ENCODE measurements at regions not wholly inside any gene's neighbourhood (a gene's known extent, or its start where the extent isn't known, plus 50 kb on each side); places are given as distances from the start of the nearest gene placed in this dataset.

DNA sequence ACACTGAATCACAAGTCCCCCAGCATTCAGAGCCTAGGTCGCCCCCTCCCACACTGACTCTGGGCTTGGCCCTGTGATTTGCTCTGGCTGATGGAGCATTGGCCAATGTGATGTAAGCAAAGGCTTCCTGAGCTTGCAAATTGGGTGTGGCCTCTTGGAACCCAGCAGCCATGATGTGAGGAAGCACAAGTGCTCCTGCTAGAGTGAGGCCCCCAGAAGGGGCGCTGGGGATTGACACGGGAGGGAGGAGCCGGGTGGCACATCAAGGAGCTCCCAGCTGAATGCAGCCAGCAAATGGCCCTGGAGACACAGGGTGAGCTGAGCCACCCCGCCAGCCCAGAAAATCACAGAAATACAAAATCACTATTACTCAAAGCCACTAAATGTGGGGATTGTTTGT lies 308.5 kb downstream of the C16orf95 start:
- no peaks in the 10 kb centered on the region for H3K4me1 Mint-ChIP-seq
- peaks cover 11% of the 10 kb centered on the region for H3K9me3 Mint-ChIP-seq
- no peak overlapping the region for H3K4me3 Mint-ChIP-seq
- H3K36me3 Mint-ChIP-seq: no peaks in the 10 kb centered on the region
- no peak overlapping the region for H3K27ac Mint-ChIP-seq
- TF ChIP-seq, protein P1, sequence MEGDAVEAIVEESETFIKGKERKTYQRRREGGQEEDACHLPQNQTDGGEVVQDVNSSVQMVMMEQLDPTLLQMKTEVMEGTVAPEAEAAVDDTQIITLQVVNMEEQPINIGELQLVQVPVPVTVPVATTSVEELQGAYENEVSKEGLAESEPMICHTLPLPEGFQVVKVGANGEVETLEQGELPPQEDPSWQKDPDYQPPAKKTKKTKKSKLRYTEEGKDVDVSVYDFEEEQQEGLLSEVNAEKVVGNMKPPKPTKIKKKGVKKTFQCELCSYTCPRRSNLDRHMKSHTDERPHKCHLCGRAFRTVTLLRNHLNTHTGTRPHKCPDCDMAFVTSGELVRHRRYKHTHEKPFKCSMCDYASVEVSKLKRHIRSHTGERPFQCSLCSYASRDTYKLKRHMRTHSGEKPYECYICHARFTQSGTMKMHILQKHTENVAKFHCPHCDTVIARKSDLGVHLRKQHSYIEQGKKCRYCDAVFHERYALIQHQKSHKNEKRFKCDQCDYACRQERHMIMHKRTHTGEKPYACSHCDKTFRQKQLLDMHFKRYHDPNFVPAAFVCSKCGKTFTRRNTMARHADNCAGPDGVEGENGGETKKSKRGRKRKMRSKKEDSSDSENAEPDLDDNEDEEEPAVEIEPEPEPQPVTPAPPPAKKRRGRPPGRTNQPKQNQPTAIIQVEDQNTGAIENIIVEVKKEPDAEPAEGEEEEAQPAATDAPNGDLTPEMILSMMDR (IDR thresholded peaks at IDR 0.05; ENCODE audit: unreplicated experiment): no peak
- H3K27me3 Mint-ChIP-seq (ENCODE audit: low read depth): peaks cover 6% of the 10 kb centered on the region
- no peak for DNase-seq (ENCODE audit: low spot score in 2 of 2, unreplicated experiment in 2 of 2)

DNA sequence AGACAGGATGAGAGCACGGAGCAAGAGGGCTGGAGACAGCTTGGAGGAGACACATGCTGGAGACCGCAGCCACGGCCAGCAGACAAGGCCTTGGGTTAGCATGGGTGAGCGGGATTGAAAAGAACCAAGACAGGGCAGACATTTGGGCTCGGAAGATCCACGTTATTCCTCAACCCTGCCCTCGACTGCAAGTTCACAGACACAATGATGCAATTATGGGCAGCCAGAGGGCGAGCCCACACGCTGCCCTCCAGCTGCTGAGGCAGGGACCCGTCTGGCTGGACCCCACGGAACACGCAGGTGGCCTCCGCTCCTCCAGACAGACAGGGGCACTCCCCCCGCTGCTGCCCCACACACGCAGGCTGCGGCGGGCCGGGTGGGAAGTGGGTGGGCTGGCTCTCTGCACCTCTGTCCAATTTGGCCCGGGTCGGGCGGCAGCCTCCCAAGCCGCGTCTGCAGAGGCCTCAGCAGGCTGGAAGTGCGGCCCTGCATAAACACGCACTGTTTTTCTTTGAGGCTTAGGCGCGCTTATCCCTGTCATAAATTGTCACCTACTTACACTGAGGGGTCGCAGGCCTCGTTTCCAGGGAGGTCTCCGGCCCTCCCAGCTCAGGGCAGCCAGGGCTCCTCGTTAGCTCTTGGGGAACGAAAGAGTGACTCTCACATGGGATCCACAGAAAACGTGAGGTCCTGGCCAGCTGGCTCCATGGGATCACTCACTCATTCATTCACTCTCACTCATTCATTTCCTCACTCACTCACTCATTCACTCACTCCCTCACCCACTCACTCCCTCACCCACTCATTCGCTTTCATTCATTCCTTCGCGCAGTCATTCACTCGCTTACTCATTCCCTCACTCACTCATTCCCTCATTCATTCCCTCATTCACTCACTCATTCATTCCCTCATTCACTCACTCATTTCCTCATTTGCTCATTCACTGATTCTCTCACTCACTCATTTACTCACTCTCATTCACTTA lies 303.9 kb downstream of the C16orf95 start:
- H3K9me3 Mint-ChIP-seq: no peaks in the 10 kb centered on the region
- TF ChIP-seq, protein P1 (IDR thresholded peaks at IDR 0.05; ENCODE audit: unreplicated experiment): no peak
- H3K4me1 Mint-ChIP-seq: peaks cover 6% of the 10 kb centered on the region
- no peak for DNase-seq (ENCODE audit: low spot score in 2 of 2, unreplicated experiment in 2 of 2)
- H3K27ac Mint-ChIP-seq: no peak overlapping the region
- no peaks in the 10 kb centered on the region for H3K36me3 Mint-ChIP-seq
- peaks cover 7% of the 10 kb centered on the region for H3K27me3 Mint-ChIP-seq (ENCODE audit: low read depth)
- H3K4me3 Mint-ChIP-seq: no peak overlapping the region

DNA sequence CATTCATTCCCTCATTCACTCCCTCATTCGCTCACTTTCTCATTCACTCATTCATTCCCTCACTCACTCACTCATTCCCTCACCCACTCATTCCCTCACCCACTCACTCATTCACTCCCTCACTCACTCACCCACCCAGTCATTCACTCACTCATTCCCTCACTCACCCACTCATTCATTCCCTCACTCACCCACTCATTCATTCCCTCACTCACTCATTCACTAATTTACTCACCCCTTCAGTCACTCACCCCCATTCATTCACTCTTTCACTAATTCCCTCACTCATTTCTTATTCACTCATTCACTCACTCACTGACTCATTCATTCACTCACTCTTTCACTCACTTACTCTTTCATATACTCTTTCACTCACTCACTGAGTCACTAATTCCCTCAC lies 303.1 kb downstream of the C16orf95 start:
- no peaks in the 10 kb centered on the region for H3K9me3 Mint-ChIP-seq
- H3K4me1 Mint-ChIP-seq: peaks cover 6% of the 10 kb centered on the region
- no peaks in the 10 kb centered on the region for H3K36me3 Mint-ChIP-seq
- H3K4me3 Mint-ChIP-seq: no peak overlapping the region
- TF ChIP-seq, protein P1 (IDR thresholded peaks at IDR 0.05; ENCODE audit: unreplicated experiment): no peak
- DNase-seq (ENCODE audit: low spot score in 2 of 2, unreplicated experiment in 2 of 2): no peak
- no peak overlapping the region for H3K27ac Mint-ChIP-seq
- H3K27me3 Mint-ChIP-seq (ENCODE audit: low read depth): peaks cover 7% of the 10 kb centered on the region

DNA sequence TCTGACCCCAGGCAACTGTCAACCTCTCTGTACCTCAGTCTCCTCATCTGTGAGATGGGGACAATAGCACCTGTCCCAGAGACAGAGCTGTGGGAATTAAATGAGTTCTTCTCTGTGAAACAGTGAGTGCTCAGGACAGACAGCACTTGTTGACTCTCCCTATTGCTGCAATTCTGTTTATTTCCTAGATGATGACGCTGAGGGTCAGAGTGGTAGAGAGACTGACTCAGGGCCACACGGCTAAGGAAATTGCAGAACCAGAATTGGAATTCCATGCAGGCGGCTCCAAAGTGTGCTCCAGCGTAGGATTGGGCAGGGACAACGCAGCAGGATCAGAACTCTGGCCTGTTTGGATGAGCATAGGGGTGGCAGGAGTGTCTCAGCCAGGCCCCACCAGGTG lies 302.2 kb downstream of the C16orf95 start:
- H3K4me1 Mint-ChIP-seq: peaks cover 6% of the 10 kb centered on the region
- TF ChIP-seq, protein P1 (IDR thresholded peaks at IDR 0.05; ENCODE audit: unreplicated experiment): no peak
- H3K27ac Mint-ChIP-seq: no peak overlapping the region
- DNase-seq (ENCODE audit: low spot score in 2 of 2, unreplicated experiment in 2 of 2): no peak
- H3K36me3 Mint-ChIP-seq: no peaks in the 10 kb centered on the region
- H3K9me3 Mint-ChIP-seq: no peaks in the 10 kb centered on the region
- H3K27me3 Mint-ChIP-seq (ENCODE audit: low read depth): peaks cover 7% of the 10 kb centered on the region
- H3K4me3 Mint-ChIP-seq: no peak overlapping the region

DNA sequence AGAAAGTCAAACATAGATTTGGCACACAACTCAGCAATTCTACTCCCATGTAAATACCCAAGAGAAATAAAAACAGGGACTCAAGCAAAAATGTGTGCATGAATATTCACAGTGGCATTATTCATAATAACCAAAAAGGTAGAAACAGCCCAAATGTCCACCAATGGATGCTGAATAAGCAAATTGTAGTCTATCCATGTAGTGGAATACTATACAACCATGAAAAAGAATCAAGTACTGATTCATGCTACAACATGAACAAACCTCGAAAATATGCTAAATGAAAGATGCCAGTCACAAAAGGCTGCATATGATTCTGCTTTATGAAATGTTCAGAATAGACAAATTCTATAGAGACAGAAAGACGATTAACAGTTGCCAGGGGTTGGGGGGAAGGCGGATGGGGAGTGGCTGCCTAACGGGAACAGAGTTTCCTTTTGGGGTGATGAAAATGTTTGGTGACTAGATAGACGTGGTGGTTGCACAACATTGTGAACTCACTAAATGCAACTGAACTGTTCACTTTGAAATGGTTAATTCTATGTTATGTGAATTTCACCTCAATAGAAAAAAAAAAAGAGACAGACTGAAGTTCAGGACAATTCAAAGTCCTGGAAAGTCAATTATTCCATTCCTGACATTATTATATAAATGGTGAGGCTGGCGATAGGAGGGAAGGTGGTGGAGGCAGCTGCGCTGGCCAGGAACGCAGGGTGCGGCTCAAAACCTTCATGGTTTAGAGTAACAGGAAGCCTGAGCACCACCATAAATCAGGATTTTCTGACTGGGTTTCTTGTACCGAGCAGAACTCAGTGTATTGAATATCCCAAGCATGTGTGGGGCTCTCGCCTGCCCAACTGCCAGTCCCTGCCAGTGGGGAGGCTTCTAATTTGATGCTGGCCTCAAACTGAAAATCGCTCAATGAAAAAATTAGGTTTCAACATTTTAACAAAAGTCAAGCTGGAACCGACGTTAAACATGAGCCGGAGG lies 300.9 kb downstream of the C16orf95 start:
- DNase-seq (ENCODE audit: low spot score in 2 of 2, unreplicated experiment in 2 of 2): no peak
- TF ChIP-seq, protein P1 (IDR thresholded peaks at IDR 0.05; ENCODE audit: unreplicated experiment): no peak
- H3K27ac Mint-ChIP-seq: no peak overlapping the region
- peaks cover 9% of the 10 kb centered on the region for H3K4me1 Mint-ChIP-seq
- peaks cover 3% of the 10 kb centered on the region for H3K27me3 Mint-ChIP-seq (ENCODE audit: low read depth)
- H3K9me3 Mint-ChIP-seq: no peaks in the 10 kb centered on the region
- no peaks in the 10 kb centered on the region for H3K36me3 Mint-ChIP-seq
- H3K4me3 Mint-ChIP-seq: no peak overlapping the region
